GM12874 (cell line): ENCODE measurements at regions not wholly inside any gene's neighbourhood (a gene's known extent, or its start where the extent isn't known, plus 50 kb on each side); places are given as distances from the start of the nearest gene placed in this dataset.

Source experiments
- CTCF ChIP-seq: IDR thresholded peaks from 2 replicates; pipeline ENCODE4 v1.5.1; 2011; ENCODE audit warnings: low read depth, mild to moderate bottlenecking, control low read depth, low read length, moderate library complexity; ENCODE audit not compliant: insufficient read depth

GRCh38 chr9:124130277-124131075, 118.9 kb downstream of the LHX2 start:
- TF ChIP-seq CTCF, result no peak

GRCh38 chr9:124132671-124133147, 121.1 kb downstream of the LHX2 start:
- no peak for TF ChIP-seq CTCF

- TF ChIP-seq CTCF, result peak; percentile 58
Measured at GRCh38 chr9:124133727-124134126, 122.2 kb downstream of the LHX2 start.

- no peak for TF ChIP-seq CTCF
Measured at GRCh38 chr9:124134526-124134925, 123.0 kb downstream of the LHX2 start.

GRCh38 chr9:124135813-124136365, 121.9 kb upstream of the NEK6 start:
- TF ChIP-seq CTCF, result no peak

- TF ChIP-seq CTCF, result no peak
Measured at GRCh38 chr9:124137009-124137943, 120.5 kb upstream of the NEK6 start.

- TF ChIP-seq CTCF, result no peak
Measured at GRCh38 chr9:124137944-124138335, 119.8 kb upstream of the NEK6 start.
